HG03432 (cell line): ENCODE measurements at regions not wholly inside any gene's neighbourhood (a gene's known extent, or its start where the extent isn't known, plus 50 kb on each side); places are given as distances from the start of the nearest gene placed in this dataset.

Experiments
- ATAC-seq: cut with Tn5 transposase; IDR thresholded peaks from one replicate; pipeline ENCODE4 v1.9.1; 2021; ENCODE audit warnings: mild to moderate bottlenecking, moderate library complexity; ENCODE audit not compliant: unreplicated experiment

GRCh38 chr1:55334797-55335196, 119.6 kb upstream of the USP24 start:
- no peak for ATAC-seq

DNA sequence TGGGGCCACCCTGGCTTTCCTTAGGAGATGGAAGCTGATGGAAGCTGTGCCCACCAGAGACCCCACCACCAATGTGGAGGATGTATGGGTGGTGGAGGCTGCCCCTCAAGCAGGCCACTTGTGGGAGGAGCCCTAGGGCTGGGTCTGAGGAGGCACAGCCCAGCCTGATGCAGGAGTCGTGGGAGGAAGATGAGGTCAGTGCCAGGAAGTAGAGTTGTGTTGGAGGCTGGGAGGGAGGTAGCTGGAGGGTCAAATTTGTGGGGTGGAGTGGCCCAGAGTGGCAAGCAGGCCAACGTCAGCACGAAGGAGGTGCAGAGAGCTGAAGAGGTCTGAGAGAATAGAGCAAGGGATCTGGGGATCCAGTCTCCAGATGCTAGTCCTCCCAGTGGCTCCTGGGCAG, 119.0 kb upstream of the USP24 start:
- ATAC-seq, result no peak

DNA sequence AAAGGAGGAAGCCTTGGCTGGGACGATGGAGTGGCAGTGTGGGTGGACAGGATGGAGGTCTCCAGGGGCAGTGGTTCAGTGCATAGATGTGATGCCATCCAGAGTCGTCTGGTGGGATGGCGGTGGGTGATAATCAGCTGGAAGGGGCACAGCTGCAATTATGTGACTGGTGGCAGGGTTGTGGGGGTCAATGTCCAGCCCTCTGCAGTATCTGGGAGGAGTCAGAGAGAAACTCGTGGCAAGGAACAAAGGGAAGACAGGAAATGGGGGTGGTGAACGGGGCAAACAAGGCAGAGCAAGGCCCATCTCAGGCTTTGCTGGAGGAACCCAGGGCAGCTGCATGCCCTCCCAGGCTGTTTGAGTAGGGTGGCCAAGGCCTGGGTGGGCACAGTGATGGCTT, 118.3 kb upstream of the USP24 start:
- ATAC-seq, result no peak

DNA sequence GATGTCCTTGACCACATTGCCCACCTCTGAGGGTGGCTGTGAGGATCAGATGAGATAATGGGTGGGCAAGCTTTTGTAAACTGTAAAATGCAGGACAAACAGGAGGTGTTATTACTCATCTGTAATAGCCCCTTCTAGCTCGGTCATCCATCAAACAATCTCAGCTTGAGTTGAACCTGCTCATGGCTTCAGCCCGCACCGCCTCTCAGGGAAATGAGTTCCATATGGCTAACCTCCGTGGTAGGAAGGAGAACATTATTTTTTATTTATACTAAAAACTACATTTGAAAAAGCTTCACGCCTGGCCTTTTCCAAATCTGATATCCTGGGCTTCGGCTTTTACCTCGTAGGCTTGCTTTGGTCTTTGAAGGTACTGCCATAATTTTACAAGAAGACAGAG, 116.2 kb upstream of the USP24 start:
- ATAC-seq, result no peak

GRCh38 chr1:55329808-55330432, 114.8 kb upstream of the USP24 start:
- ATAC-seq, result no peak

- ATAC-seq, result no peak
These were observed 113.9 kb upstream of the USP24 start for GRCh38 chr1:55329091-55329490.

- no peak for ATAC-seq
These were observed 111.5 kb upstream of the USP24 start for GRCh38 chr1:55326496-55327243.

GRCh38 chr1:55323760-55324159, 108.6 kb upstream of the USP24 start:
- ATAC-seq, result no peak

DNA sequence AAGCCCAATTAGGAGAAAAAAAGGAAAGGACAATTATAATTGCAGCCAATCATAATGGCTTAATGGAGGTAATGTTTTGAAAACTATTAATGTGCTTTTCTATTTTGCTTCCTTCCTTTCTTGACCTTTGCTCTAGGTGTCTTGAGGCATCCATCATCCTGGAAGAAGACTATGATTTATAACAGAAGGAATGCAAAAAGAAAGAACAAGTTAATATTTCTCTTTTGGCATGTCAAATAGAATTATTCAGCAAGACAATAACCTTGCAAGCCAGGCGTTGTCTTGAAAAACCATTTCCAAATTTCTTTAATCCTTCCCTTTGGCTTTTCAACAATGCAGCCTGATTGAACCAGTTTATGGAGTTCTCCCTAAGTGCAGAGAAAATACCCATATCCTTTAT, 107.7 kb upstream of the USP24 start:
- no peak for ATAC-seq

GRCh38 chr1:55321942-55322341, 106.8 kb upstream of the USP24 start:
- ATAC-seq, result no peak

DNA sequence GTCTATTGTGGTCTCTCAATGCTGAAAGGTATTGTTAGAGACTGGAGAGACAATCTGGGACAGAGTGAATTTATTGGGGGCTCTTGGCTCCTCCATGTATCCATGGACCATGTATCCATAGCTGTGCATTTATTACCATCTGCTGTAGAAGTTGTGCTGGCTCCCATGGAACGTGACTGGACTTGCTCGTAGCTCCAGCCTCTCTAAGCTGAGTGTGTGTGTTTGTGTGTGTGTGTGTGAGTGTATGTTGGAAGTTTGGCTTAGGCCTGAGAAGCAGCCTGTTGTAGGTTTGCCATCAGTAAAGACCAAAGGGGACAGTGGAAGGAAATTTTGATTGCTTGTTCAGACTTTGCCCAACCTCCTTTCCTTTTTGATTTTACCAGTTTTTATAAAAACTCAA, 105.7 kb upstream of the USP24 start:
- ATAC-seq, result no peak

- no peak for ATAC-seq
These were observed 103.1 kb upstream of the USP24 start for GRCh38 chr1:55318116-55318817.

- no peak for ATAC-seq
These were observed 102.5 kb upstream of the USP24 start for GRCh38 chr1:55317673-55318072.

DNA sequence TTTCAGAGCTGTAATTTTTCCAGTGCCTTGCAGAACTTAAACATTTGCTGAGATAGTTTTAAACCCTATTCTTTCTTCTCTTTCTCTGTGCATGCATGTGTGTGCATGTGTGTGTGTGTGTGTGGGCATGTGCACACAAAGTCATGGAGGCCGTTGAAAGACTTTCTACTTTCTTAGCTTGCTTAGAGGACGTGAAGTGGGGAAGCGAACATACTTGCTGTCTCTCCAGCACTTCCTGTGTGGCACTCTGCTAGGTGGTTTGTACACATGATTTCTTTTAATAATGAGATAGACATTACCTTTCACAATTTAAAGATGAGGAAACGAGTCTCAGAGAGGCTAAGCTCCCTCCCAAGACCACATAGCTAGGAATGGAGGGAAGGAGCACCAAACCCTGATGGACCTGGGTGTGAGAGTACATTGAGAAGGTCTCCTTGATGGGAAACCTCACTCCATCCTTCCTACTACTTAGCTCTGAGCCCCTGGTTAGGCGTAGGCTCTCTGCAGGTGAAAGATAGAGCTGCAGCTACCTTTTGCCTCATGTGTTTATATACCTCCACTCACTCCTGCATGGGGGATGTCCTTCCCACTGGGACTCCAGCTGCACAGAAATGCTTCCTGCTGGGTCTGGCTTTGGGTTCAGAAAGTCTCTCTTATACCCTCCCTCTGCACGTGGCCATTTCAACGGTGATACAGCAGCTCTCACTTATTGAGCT, 101.9 kb upstream of the USP24 start:
- no peak for ATAC-seq

DNA sequence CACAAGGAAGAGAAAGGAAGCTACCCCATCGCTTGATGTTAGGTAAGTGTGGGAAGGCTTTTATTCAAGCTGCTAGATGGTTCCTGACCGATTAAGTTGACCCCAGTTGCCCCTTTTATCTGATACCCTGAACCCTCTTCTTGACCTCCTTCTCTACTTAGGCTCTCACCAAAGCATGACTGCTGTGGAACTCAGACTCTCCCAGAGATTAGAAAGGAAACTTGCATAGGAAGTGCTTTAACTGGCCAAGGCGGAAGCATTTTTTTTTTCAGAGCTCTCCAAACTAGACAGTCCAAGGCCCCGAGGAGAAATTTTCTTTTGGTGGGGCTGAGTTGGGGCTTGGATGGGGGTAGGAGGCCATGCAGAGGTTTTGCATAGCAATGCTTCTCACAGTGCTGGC, 101.3 kb upstream of the USP24 start:
- no peak for ATAC-seq

GRCh38 chr1:55315552-55315951, 100.4 kb upstream of the USP24 start:
- ATAC-seq, result no peak

DNA sequence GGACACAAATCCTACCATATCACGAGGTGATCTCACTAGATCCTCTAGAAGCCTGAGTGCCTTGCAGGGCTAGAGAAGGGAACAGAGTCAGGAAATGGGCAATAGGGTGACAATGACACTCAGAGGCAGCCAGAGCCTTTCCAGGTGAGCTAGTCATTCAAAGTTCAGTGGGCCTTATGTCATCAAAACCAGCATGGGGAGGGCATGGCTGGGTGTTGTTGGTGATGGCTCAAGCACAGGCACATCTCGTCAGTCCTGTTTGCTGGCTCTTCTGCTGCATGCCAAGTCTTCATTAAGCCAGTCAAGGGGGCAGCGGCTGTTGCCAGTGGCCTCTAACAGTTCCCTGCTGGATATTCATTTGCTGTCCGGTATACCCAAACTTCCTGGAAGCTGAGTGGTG, 99.6 kb upstream of the USP24 start:
- ATAC-seq, result no peak

- ATAC-seq, result no peak
These were observed 98.7 kb upstream of the USP24 start for GRCh38 chr1:55313903-55314302.

DNA sequence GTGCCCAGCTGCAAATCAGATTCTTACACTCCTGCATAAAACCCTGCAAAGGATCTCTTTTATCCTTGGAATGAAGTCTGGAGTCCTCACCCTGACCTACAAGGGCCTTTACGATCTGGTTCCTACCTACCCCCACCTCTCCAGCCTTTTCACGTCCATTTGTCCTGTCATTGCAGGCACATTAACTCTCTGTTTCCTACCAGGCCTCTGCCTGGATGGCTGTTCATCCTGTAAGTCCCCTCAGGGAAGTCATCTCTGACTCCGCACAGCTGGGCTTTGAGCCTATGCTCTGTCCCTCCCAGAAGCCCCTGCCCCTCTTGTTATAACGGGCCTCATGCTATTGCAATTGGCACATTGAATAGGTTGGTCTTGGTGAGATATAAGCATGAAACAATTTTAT, 96.8 kb upstream of the USP24 start:
- no peak for ATAC-seq

DNA sequence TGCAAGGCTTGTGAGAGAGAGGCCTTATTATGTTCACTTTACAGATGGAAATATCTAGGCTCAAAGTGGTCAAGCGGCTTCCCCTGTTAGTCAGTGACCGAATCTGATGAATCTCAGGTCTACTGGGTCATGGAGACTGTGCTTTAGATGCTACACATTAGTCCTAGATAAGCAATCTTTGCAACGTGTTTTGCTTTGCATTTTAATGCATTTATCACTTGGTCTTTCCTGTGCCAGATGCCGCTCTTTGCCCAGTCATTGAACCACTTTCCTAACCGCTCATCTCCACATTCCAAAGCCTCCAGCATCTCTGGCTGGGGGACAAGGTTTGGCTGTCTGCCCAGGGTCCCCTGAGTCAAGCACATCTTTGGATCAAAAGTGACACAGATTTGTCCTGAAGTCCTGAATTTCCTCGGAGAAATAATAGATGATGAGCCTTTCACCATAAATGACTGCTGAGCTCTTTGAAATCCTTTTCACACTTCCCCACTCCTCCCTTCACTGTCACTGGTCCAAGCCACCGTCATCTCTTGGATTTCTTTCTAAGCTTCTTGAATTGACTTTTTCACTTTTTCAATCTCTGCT, 96.0 kb upstream of the USP24 start:
- ATAC-seq, result no peak

GRCh38 chr1:55310505-55310971, 95.4 kb upstream of the USP24 start:
- no peak for ATAC-seq
